ENCODE measurements at regions not wholly inside any gene's neighbourhood (a gene's known extent, or its start where the extent isn't known, plus 50 kb on each side); places are given as distances from the start of the nearest gene placed in this dataset.

- intact Hi-C loops (cut with DNase I), result no loop called here
- FAIRE-seq (no peak), DNase-seq (no peak)
- no peaks in the 10 kb centered on the region for H3K36me3 ChIP-seq (ENCODE audit: control insufficient read depth in 2 of 3, insufficient read depth in 3 of 3, low read length in 3 of 3)
- H3K9ac ChIP-seq (ENCODE audit: low read length in 3 of 3), result no peak overlapping the region
- H3K4me3 ChIP-seq (ENCODE audit: low read length in 3 of 3), result no peak overlapping the region
- H3K4me1 ChIP-seq (ENCODE audit: control insufficient read depth in 2 of 3, insufficient read depth in 2 of 3, low read depth in 1 of 3, low read length in 3 of 3), result no peaks in the 10 kb centered on the region
- TF ChIP-seq CTCF (IDR thresholded peaks at IDR 0.05; ENCODE audit: borderline replicate concordance, extremely low read depth, insufficient read depth), result no peak
- no peaks in the 10 kb centered on the region for H3K27me3 ChIP-seq (ENCODE audit: control insufficient read depth, insufficient read depth, low read length)
- H3K9me3 ChIP-seq (ENCODE audit: control insufficient read depth in 2 of 3, insufficient read depth in 1 of 3, low read length in 3 of 3), result no peaks in the 10 kb centered on the region
- H3K27ac ChIP-seq (ENCODE audit: low read depth in 2 of 2, low read length in 2 of 2), result no peak overlapping the region
Measured at GRCh38 chr7:156065400-156065799, 253.1 kb upstream of the SHH start.

- FAIRE-seq (no peak), DNase-seq (peak in 2 of 5 donors; percentile 24 to 31)
- no peaks in the 10 kb centered on the region for H3K36me3 ChIP-seq (ENCODE audit: control insufficient read depth in 2 of 3, insufficient read depth in 3 of 3, low read length in 3 of 3)
- no peak overlapping the region for H3K4me3 ChIP-seq (ENCODE audit: low read length in 3 of 3)
- H3K27me3 ChIP-seq (ENCODE audit: control insufficient read depth, insufficient read depth, low read length), result no peaks in the 10 kb centered on the region
- H3K9ac ChIP-seq (ENCODE audit: low read length in 3 of 3), result no peak overlapping the region
- H3K27ac ChIP-seq (ENCODE audit: low read depth in 2 of 2, low read length in 2 of 2), result no peak overlapping the region
- intact Hi-C loops (cut with DNase I), result no loop called here
- no peak for TF ChIP-seq CTCF (IDR thresholded peaks at IDR 0.05; ENCODE audit: borderline replicate concordance, extremely low read depth, insufficient read depth)
- H3K4me1 ChIP-seq (ENCODE audit: control insufficient read depth in 2 of 3, insufficient read depth in 2 of 3, low read depth in 1 of 3, low read length in 3 of 3), result no peaks in the 10 kb centered on the region
- no peaks in the 10 kb centered on the region for H3K9me3 ChIP-seq (ENCODE audit: control insufficient read depth in 2 of 3, insufficient read depth in 1 of 3, low read length in 3 of 3)
Measured at GRCh38 chr7:156064971-156065386, 252.7 kb upstream of the SHH start.

GRCh38 chr7:156063241-156063810, 251.1 kb upstream of the SHH start:
- Histone ChIP-seq H3K4me1 (ENCODE audit: control insufficient read depth in 2 of 3, insufficient read depth in 2 of 3, low read depth in 1 of 3, low read length in 3 of 3) (no peaks in the 10 kb centered on the region), H3K9ac (ENCODE audit: low read length in 3 of 3) (no peak overlapping the region), H3K27ac (ENCODE audit: low read depth in 2 of 2, low read length in 2 of 2) (no peak overlapping the region), H3K36me3 (ENCODE audit: control insufficient read depth in 2 of 3, insufficient read depth in 3 of 3, low read length in 3 of 3) (no peaks in the 10 kb centered on the region), H3K27me3 (ENCODE audit: control insufficient read depth, insufficient read depth, low read length) (no peaks in the 10 kb centered on the region), H3K9me3 (ENCODE audit: control insufficient read depth in 2 of 3, insufficient read depth in 1 of 3, low read length in 3 of 3) (no peaks in the 10 kb centered on the region), H3K4me3 (ENCODE audit: low read length in 3 of 3) (no peak overlapping the region)
- intact Hi-C loops (cut with DNase I), result no loop called here
- FAIRE-seq (no peak), DNase-seq (no peak)
- TF ChIP-seq CTCF (IDR thresholded peaks at IDR 0.05; ENCODE audit: borderline replicate concordance, extremely low read depth, insufficient read depth), result no peak

- Histone ChIP-seq H3K9me3 (ENCODE audit: control insufficient read depth in 2 of 3, insufficient read depth in 1 of 3, low read length in 3 of 3) (no peaks in the 10 kb centered on the region), H3K36me3 (ENCODE audit: control insufficient read depth in 2 of 3, insufficient read depth in 3 of 3, low read length in 3 of 3) (no peaks in the 10 kb centered on the region), H3K4me3 (ENCODE audit: low read length in 3 of 3) (no peak overlapping the region), H3K9ac (ENCODE audit: low read length in 3 of 3) (no peak overlapping the region), H3K4me1 (ENCODE audit: control insufficient read depth in 2 of 3, insufficient read depth in 2 of 3, low read depth in 1 of 3, low read length in 3 of 3) (no peaks in the 10 kb centered on the region), H3K27me3 (ENCODE audit: control insufficient read depth, insufficient read depth, low read length) (no peaks in the 10 kb centered on the region), H3K27ac (ENCODE audit: low read depth in 2 of 2, low read length in 2 of 2) (no peak overlapping the region)
- DNase-seq (no peak), FAIRE-seq (no peak)
- intact Hi-C loops (cut with DNase I), result no loop called here
- TF ChIP-seq CTCF (IDR thresholded peaks at IDR 0.05; ENCODE audit: borderline replicate concordance, extremely low read depth, insufficient read depth), result no peak
Measured at GRCh38 chr7:156062286-156062685, 250.0 kb upstream of the SHH start.

Data from kidney (tissue), 13 donors.